GM18867 (cell line): ENCODE measurements at regions not wholly inside any gene's neighbourhood (a gene's known extent, or its start where the extent isn't known, plus 50 kb on each side); places are given as distances from the start of the nearest gene placed in this dataset.
"Not testable (repeated sequence)": the region's sequence is repeated elsewhere in the genome, so short reads cannot be mapped to it uniquely, and the experiment has no call there.

Source experiments
- ATAC-seq: cut with Tn5 transposase; IDR thresholded peaks from one replicate; pipeline ENCODE4 v1.9.1; 2021; ENCODE audit warnings: mild to moderate bottlenecking, moderate library complexity; ENCODE audit not compliant: unreplicated experiment

DNA sequence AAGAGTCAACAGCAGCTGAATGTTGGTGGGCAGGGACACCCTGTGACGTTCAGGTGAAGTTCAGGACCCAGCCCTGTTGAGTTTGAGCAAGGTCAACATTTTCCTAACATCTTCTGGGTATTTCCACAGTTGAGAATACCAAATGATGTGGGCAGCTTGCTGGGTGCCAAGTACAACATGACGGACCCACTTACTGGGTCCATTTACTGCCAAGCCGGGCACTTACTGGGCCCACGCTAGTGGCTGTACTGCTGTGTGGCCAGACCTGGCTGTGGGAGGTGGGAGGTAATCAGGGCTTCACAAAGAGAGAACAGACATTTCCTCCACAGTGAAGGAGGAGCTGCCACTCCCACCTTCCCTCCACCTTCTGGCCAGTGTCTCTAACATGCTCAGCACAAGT is 99.2 kb downstream of the PSMG1 start:
- ATAC-seq, result no peak

DNA sequence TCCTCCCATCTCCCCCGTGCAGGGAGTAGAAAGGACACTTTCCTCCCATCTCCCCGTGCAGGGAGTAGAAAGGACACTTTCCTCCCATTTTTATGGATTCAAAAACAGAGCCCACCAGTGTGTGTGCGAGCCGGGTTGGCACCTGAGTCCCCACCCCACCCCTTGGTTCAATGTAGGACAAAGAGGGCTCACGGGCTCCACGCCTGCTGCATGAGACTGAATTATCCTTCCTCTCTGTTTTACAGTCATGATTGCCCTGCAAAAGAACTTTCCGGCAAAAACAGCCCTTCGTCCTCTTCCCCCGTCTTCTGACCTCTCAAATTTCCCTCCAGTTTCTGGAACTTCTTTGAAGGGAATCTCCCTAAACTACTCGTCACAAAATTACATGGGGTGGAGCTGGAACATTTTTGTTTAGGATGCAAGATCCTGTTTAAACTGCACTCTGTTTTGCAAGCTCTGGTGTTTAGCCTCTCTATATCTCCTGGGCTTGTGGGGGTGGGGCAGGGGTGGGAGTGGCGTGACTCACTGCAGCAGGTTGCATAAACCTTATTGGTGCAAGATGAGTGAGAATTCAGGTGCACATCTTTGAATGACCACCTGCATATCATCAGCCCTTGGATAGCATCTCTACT is 99.8 kb downstream of the PSMG1 start:
- ATAC-seq, result no peak

DNA sequence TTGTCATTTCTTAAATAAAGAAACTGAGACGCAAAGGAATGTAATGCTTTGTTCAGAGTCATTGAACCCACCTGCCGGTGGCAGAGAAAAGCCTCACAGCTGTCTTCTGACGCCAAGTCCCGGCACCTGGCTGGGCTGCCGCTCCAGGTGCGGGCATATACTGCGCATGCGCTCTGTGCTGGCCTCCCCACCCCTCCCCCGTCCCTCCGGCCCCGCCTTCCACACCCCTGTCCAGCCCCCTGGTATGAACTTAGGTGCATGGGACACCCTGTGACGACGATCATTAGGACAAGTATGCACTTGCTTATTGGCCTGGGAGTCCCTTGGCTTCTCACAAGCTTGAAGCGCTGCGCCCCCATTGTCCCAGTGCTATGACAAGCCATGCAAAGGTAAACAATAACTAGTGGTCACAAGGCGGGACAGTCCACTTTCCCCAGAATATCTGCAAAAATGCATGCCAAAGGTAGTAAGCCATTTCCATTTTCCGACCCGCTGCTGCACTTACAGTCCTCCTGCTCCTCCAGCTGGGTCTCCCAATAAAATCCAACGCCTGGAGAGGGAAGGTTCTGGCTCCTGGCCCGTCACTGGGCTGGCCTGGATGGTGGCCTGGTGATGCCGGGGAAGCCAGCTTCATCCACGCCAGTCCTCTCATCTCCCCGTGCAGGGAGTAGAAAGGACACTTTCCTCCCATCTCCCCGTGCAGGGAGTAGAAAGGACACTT is 100.4 kb downstream of the PSMG1 start:
- no peak for ATAC-seq

DNA sequence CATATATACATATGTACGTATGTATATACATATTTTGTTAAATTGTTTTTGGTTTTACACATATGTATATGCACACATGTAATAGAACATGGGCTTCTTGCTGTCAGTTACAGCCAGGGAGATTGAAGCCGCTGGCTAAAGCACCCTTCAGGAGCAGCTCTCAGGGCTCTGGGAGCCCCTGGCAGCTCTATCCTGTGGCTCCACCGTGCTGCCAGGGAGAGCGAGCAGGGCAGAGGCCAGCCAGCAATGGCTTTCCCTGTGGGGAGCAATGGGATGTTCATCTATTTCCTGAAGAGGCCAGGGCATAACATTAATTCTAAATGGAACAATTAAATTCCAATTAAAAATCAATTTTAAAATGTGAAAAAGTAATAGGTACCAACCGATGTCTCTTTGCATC is 102.9 kb downstream of the PSMG1 start:
- no peak for ATAC-seq

DNA sequence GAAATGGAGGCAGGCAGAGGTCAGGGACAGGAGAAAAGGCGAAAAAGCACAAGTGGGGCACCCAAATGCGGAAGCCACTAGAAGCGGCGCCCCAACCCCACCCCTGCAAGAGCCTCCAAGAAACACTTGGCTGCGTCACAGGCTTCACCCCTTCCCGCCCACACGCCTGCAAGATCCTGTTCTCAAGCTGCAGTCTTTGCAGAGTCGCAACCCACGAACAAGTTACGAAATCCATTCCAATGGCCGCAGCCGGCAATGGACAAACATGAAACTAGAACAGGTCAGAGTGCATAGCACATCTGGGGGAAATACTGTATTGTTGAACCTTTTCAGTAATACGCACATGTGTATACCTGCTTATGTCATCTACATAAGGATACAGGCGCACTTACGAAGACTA is 103.6 kb downstream of the PSMG1 start:
- no peak for ATAC-seq

DNA sequence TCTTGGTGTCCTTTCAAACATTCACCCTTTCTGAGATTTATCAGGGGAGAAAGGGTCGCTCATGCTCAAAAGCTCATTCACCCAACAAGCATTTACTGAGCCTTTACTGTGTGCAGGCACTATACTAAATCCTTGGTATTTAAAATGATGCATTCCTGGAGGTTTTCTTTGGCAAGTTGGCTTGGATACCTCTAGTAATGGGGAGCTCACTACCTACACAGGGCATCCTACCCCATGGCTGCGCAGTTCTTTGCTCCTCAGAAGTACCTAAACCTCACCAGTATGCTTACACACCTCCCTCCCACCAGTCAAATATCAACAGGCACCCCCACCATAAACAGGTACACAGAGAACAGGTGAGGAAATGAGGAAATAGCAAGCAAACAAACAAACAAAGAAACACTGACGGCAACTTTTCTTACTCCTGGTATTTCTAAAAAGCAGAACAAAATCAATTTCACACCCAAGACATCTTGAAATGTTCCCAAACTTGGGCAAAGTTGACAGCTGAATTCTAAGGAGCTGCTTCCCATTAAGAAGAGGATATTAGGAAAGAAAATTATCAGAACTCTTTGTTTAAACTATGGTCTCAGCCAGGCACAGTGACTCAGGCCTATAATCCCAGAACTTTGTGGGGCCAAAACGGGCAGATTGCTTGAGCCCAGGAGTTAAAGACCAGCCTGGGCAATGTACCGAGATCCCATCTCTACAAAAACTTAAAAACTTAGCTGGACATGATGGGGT is 104.8 kb downstream of the PSMG1 start:
- ATAC-seq, result no peak

DNA sequence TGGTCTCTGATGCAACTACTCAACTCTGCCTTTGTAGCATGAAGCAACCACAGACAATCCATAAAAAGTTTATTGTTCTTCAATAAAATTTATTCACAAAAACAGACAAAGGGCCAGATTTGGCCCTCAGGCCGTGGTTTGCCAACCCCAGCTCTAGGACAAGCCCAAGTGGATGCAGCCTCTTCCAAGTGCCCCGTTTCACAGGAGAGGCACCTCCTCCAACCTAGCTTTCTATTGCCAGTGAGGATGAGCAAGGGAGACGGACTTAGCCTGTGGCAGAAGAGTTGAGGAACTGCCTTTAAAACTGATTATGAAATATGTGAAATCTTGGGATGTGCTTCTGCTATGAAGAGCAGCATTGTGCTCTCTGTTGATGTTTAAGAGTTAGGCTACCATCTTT is 105.4 kb downstream of the PSMG1 start:
- ATAC-seq, result no peak

DNA sequence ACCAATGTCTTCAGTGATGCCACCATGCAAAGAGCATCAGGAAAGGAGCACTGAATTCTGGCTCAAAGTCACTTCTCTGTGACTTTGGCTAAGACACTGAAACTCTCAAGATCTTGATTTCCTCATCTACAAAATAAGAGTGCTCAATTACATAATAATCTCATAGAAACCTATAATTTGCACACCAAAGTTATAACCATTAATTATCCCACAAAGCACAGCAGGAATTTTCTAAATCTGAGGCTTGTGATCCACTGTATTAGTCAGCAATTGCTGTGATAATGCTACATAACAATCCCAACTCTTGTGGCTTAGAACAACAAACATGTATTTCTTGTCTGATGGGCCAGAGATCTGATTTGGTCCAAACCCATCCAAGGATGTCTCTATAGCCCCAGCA is 108.7 kb downstream of the PSMG1 start:
- ATAC-seq, result no peak

DNA sequence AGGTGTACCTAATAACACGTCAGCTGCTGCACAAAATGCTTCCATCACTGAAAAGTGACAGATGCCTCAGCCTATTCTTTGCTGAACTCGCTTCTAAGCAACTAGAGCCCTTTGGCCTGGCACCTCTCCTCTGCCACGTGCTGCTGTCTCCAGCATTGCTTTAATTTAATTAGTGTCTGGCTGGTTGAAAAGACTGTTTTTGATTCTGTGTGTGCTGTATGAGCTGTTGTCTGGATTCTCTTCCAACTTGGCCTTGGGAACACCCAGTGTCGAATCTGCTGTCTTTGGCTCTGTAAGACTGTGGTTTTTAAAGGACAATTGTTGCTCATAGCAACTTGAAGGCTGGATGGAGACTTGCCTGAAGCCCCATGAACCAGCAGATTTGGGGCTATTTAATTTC is 109.5 kb downstream of the PSMG1 start:
- no peak for ATAC-seq

DNA sequence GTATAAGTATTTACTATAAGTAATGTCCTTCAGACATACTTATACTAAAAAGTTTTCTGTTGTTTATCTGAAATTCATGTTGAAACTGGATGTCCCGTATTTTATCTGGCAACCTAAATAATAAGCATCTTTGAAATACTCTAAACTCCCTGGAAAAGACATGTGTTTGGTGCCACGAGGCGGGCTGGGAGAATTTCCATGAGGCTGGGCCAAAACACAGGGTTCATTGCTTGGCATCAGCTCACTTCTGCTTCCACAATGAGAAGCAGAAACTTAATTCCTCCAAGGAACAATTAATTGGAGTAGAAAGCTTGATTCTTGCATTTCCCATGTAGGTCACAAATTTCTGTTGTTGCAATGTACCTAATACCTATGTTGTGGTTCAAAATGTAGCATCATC is 110.2 kb downstream of the PSMG1 start:
- ATAC-seq, result no peak

DNA sequence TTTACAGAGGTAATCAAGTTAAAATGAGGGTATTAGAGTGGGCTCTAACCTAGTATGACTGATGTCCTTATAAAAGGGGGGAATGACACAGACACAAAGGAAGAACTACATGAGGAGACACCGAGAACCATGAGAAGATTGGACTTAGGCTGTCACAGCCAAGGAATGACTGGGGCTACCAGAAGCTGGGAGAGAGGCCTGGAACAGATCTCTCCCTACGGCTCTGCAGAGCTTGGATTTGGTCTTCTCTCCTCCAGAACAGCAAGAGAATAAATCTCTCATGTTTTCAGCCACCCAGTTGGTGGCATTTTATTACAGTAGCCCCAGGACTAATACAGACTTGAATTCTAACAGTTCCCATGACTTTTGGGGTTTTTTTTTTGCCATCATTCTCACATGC is 110.8 kb downstream of the PSMG1 start:
- no peak for ATAC-seq

DNA sequence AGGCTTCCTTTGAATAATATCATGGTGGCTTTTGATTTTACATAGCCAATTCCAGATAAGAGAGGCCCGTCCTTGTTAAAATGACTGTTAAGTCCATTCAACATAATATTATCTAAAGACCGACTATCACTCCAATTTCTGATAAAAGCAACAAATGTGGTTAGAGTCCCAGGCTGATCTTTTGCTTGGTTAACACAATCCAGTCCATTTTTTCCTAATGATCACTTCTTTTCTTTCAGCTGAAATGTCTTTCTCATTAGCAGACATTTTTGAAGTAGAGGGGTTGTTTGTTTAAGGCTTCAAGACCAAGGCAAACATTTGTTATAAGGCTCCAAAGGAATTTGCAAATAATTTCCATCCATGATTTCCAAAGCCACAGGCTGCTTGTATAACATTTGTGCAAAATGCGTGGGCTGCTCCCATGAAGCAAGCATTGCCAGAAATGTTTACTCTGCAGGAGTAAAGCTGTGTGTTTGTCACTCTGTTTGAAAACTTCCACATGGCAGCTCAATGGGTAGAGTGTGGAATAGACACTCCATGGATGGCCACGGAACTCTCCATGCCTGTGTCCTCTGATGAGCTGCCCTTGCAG is 111.5 kb downstream of the PSMG1 start:
- no peak for ATAC-seq

DNA sequence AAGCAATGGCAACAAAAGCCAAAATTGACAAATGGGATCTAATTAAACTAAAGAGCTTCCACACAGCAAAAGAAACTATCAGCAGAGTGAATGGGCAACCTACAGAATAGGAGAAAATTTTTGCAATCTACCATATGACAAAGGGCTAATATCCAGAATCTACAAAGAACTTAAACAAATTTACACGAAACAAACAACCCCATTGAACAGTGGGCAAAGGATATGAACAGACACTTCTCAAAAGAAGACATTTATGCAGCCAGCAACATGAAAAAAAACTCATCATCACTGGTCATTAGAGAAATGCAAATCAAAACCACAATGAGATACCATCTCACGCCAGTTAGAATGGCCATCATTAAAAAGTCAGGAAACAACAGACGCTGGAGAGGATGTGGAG is 113.4 kb downstream of the PSMG1 start:
- not testable (repeated sequence) for ATAC-seq

DNA sequence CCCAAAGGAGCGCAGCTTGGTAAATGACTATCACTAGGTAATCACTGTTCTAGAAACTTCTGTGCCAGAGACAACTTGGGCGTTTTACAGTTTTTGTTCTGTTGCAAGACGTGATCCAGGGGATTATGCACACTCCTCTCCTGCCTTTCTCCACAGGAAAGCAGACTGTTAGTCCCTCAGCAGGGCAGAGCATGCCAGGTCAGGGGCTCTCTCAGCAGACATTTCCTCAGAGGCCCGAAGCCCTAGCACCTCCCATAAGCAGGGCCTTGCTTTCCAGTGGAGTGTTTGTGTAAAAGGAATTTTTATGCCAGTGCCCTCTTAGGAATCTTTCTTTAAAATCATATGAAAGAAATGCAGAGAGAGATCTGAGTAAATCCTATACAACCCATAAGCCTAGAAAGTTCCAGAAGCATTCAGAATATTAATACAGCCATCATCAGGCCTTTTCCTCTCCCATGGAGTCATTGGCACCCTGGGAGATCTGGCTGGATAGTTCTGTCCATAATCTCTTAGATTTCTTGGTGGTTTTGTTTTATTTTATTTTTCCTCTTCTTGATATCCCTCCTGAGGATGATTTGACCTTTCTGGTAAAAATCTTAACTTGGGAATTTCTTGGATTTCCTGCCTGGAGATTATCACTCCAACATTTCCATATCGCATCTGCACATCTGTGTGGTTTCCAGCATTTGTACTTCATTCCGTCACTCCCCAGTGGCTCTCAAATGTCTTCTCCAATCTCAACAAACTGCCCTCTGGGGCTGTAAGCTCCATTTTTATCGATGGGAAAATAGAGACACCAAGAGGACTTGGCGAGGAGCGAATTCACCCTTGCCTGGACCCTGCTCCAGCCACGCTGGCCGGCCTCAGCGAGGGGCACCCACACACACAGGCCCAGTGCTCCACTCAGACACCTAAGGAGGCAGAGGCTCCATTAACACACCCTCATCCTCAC is 116.1 kb downstream of the PSMG1 start:
- ATAC-seq, result no peak

DNA sequence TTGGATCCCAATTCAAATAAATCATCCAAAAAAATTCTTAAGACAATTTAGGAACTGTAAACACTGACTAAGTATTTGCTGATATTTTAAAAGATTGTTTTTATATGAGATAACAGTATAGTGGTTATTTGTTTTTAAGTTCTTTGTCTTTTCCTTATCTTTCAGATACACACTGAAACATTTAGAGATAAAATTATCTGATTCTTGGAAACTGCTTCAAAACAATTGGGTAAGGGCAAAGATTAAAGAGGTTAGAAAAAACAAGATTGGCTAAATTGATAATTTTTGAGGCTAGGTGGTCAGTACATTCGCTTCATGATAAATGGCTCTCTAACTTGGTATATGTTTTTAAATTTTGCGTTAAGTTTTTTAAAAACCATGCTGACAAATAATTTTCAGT is 117.3 kb downstream of the PSMG1 start:
- no peak for ATAC-seq

DNA sequence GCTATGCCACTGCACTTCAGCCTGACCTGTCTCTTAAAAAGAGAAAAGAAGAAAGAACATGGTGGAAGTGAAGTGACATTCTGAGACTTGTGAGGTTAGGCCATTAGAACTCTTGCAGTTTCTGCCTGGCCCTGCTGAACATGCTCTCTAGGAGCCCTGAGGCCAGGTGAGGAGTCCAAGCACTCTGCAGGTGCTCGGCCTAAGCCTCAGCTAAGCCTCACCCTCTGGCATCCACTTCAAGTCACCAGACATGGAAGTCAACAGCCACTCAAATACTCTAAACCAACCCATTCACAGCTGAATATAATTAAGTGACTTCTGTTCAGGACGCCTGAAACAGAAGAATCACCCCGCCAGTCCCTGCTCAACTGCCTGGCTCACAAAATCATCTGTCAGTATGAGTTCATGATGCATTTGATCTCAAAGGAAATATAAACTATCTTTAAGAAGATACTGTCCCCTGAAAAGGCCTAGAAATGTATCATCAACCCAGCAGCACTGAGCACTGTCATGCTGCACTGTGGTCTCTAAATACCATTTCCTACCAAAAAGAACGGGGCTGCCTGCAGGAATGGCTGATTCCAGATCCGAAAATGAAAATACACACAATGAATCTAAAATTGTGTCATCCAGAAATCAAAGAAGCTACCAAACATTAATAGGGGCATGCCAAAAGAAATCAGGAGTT is 118.8 kb downstream of the PSMG1 start:
- no peak for ATAC-seq

DNA sequence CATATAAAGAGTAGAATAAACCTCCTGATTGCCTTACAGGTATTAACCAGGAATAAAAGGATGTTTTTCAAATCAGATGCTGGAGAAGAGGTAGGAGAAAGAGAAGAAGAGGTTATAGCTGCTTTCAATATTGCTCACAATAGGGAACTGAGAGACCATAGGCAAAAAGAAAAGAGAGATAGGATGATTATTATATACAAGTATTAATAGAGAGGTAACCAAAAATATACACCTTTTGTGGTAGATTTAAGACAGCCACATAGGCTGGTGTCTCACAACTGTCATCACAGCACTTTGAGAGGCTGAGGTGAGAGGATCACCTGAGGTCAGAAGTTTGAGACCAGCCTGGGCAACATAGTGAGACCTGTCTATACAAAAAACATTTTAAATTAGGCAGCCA is 119.7 kb downstream of the PSMG1 start:
- ATAC-seq, result no peak

DNA sequence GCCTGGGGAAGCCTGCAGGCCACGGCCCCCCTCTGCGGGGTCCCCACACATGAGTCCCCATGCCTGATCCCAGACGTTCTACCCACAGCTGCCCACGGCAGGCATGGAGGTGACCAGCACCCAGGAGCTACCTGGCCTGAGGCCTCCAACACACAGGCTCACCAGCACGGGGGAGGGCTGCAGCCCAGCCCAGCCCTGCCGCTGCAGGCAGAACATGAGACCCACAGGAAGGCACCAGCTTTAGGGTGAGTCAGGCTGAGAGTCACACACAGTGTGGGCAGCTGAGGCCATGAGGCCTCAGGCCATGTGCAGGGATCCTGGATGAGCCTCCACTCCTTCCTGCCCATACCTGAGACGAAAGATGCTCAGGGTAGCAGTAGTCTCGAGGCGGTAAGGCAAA is 121.1 kb downstream of the PSMG1 start:
- ATAC-seq, result no peak

DNA sequence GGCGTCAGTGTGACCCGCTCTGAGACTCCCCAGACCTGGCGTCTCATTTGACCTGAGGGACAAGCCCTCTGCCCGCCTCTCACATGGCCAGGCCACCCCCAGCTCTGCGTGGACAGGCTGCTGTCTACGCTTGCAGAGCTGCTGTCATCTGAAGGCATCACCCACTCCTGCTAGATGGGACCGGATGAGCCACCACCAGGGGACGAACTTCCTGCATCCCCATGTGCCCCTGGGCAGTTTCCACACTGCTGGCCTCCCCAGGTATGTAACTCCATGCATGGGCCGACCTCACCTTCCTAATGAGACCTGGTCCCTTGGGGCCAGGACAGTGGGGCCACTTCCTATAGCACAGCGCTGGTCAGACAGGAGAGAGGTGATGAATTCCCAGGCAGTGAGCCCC is 121.5 kb downstream of the PSMG1 start:
- no peak for ATAC-seq

DNA sequence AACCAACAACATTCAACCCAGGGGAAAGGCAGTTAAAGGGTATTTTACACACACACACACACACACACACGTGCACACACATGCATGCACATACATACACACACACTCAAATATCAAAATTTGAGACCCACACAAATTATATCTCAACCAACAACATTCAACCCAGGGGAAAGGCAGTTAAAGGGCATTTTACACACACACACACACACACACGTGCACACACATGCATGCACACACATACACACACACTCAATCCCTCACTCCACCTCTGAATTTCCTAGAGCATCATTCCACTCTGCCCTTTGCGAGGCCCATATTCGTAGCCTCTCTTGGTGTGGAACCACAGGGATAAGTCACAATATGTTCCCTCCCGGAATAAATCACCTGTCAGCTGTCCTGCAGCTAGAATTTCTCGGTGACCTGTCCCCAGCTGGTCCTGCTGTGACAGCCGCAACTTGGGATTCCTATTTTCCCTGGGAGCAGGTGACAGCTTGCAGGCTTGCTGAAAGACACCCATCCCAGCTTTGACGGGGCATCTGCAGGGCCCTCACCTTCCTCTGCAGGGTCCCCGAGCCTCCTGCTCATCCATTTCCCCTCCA is 122.7 kb downstream of the PSMG1 start:
- no peak for ATAC-seq
